BLaER1 treated with 17β-estradiol and CSF1 and Interleukin-3, amounts not matched to agents 10 nM and 100 nM (cell line): ENCODE measurements at regions not wholly inside any gene's neighbourhood (a gene's known extent, or its start where the extent isn't known, plus 50 kb on each side); places are given as distances from the start of the nearest gene placed in this dataset.

Source experiments
- H3K27ac ChIP-seq, 11 experiments: shearing (Covaris generic); formaldehyde crosslinking; 2 replicates each; pipeline ENCODE4 v1.8.1; 2022
- H3K27me3 ChIP-seq, 11 experiments: shearing (Covaris generic); formaldehyde crosslinking; 2 replicates each; pipeline ENCODE4 v1.8.1; 2022
- H3K36me3 ChIP-seq, 11 experiments: shearing (Covaris generic); formaldehyde crosslinking; 2 replicates each; pipeline ENCODE4 v1.8.1; 2022
- H3K4me1 ChIP-seq, 10 experiments: shearing (Covaris generic); formaldehyde crosslinking; 2 replicates each; pipeline ENCODE4 v1.8.1; 2022
- H3K4me2 ChIP-seq, 11 experiments: shearing (Covaris generic); formaldehyde crosslinking; 2 replicates each; pipeline ENCODE4 v1.8.1; 2022
- H3K4me3 ChIP-seq, 10 experiments: shearing (Covaris generic); formaldehyde crosslinking; 2 replicates each; pipeline ENCODE4 v1.8.1; 2022
- H3K9ac ChIP-seq, 11 experiments: shearing (Covaris generic); formaldehyde crosslinking; 2 replicates each; pipeline ENCODE4 v1.8.1; 2022
- H3K9me3 ChIP-seq, 11 experiments: shearing (Covaris generic); formaldehyde crosslinking; replicated peaks in 1 of 11; 2 replicates each; pipeline ENCODE4 v1.8.1; 2022
- H4K20me1 ChIP-seq, 11 experiments: shearing (Covaris generic); formaldehyde crosslinking; 2 replicates each; pipeline ENCODE4 v1.8.1; 2022
- Cebpa-rat ChIP-seq, 11 experiments: shearing (Covaris generic); IDR thresholded peaks; 2 replicates each; pipeline ENCODE4 v1.8.1; 2022

GRCh38 chr5:2387250-2387633 lies 364.2 kb downstream of the IRX2 start:
- Histone ChIP-seq H3K4me2 (no peak overlapping the region), H3K4me3 (no peak overlapping the region), H3K9me3 (no peaks in the 10 kb centered on the region), H3K27ac (no peak overlapping the region), H4K20me1 (no peaks in the 10 kb centered on the region), H3K9ac (no peak overlapping the region), H3K36me3 (no peaks in the 10 kb centered on the region), H3K27me3 (no peaks in the 10 kb centered on the region), H3K4me1 (no peaks in the 10 kb centered on the region)
- no peak for TF ChIP-seq Cebpa-rat (IDR thresholded peaks at IDR 0.05)

GRCh38 chr5:2385818-2386217 lies 365.7 kb downstream of the IRX2 start:
- Histone ChIP-seq H3K36me3 (no peaks in the 10 kb centered on the region), H3K4me1 (no peaks in the 10 kb centered on the region)

GRCh38 chr5:2383698-2384065 lies 367.8 kb downstream of the IRX2 start:
- H3K9ac ChIP-seq, result no peak overlapping the region
- no peak overlapping the region for H3K27ac ChIP-seq
- H3K9me3 ChIP-seq, result no peaks in the 10 kb centered on the region; a peak in 1 of 22 replicates
- no peaks in the 10 kb centered on the region for H3K36me3 ChIP-seq
- no peak for TF ChIP-seq Cebpa-rat (IDR thresholded peaks at IDR 0.05)
- H3K4me3 ChIP-seq, result no peak overlapping the region
- H3K27me3 ChIP-seq, result no peaks in the 10 kb centered on the region
- no peak overlapping the region for H3K4me2 ChIP-seq
- H3K4me1 ChIP-seq, result no peaks in the 10 kb centered on the region
- no peaks in the 10 kb centered on the region for H4K20me1 ChIP-seq

More at GRCh38 chr5:2385818-2386217, 365.7 kb downstream of the IRX2 start:
- no peaks in the 10 kb centered on the region for H4K20me1 ChIP-seq
- no peaks in the 10 kb centered on the region for H3K27me3 ChIP-seq
- no peak overlapping the region for H3K4me2 ChIP-seq
- no peaks in the 10 kb centered on the region for H3K9me3 ChIP-seq
- H3K27ac ChIP-seq, result no peak overlapping the region
- no peak for TF ChIP-seq Cebpa-rat (IDR thresholded peaks at IDR 0.05)
- no peak overlapping the region for H3K4me3 ChIP-seq
- H3K9ac ChIP-seq, result no peak overlapping the region

GRCh38 chr5:2382776-2383697 lies 368.4 kb downstream of the IRX2 start:
- H3K9ac ChIP-seq, result no peak overlapping the region
- no peaks in the 10 kb centered on the region; a peak in 1 of 22 replicates for H3K9me3 ChIP-seq
- TF ChIP-seq Cebpa-rat (IDR thresholded peaks at IDR 0.05), result no peak
- H4K20me1 ChIP-seq, result no peaks in the 10 kb centered on the region
- H3K4me3 ChIP-seq, result no peak overlapping the region
- no peak overlapping the region for H3K27ac ChIP-seq
- no peaks in the 10 kb centered on the region for H3K27me3 ChIP-seq
- no peaks in the 10 kb centered on the region for H3K36me3 ChIP-seq
- H3K4me1 ChIP-seq, result no peaks in the 10 kb centered on the region
- no peak overlapping the region for H3K4me2 ChIP-seq

- H3K4me1 ChIP-seq, result no peaks in the 10 kb centered on the region
- H3K9ac ChIP-seq, result no peak overlapping the region
- TF ChIP-seq Cebpa-rat (IDR thresholded peaks at IDR 0.05), result no peak
- no peak overlapping the region for H3K4me2 ChIP-seq
- H3K27ac ChIP-seq, result no peak overlapping the region
- no peaks in the 10 kb centered on the region for H4K20me1 ChIP-seq
- H3K27me3 ChIP-seq, result no peaks in the 10 kb centered on the region
- H3K4me3 ChIP-seq, result no peak overlapping the region
- H3K36me3 ChIP-seq, result no peaks in the 10 kb centered on the region
- no peaks in the 10 kb centered on the region; a peak in 1 of 22 replicates for H3K9me3 ChIP-seq
These were observed 369.6 kb downstream of the IRX2 start for GRCh38 chr5:2381861-2382260.

- Histone ChIP-seq H3K36me3 (no peaks in the 10 kb centered on the region), H3K4me3 (no peak overlapping the region), H3K4me1 (no peaks in the 10 kb centered on the region), H3K9ac (no peak overlapping the region), H3K27ac (no peak overlapping the region), H3K4me2 (no peak overlapping the region), H3K27me3 (no peaks in the 10 kb centered on the region), H3K9me3 (no peaks in the 10 kb centered on the region; a peak in 1 of 22 replicates), H4K20me1 (no peaks in the 10 kb centered on the region)
- no peak for TF ChIP-seq Cebpa-rat (IDR thresholded peaks at IDR 0.05)
These were observed 370.4 kb downstream of the IRX2 start for GRCh38 chr5:2381070-2381469.

GRCh38 chr5:2378976-2379375 lies 372.5 kb downstream of the IRX2 start:
- Histone ChIP-seq H3K9ac (no peak overlapping the region), H3K9me3 (peaks cover 0 to 4% (median 0%) of the 10 kb centered on the region in 11 experiments; a peak in 3 of 22 replicates), H3K4me3 (no peak overlapping the region), H4K20me1 (no peaks in the 10 kb centered on the region), H3K36me3 (no peaks in the 10 kb centered on the region), H3K27ac (no peak overlapping the region), H3K4me1 (no peaks in the 10 kb centered on the region), H3K27me3 (no peaks in the 10 kb centered on the region), H3K4me2 (no peak overlapping the region)
- TF ChIP-seq Cebpa-rat (IDR thresholded peaks at IDR 0.05), result no peak

GRCh38 chr5:2378108-2378507 lies 373.4 kb downstream of the IRX2 start:
- Histone ChIP-seq H3K4me3 (no peak overlapping the region), H3K9me3 (peaks cover 0 to 4% (median 0%) of the 10 kb centered on the region in 11 experiments; a peak in 3 of 22 replicates), H3K36me3 (no peaks in the 10 kb centered on the region), H3K27me3 (no peaks in the 10 kb centered on the region), H3K4me2 (no peak overlapping the region), H3K9ac (no peak overlapping the region), H3K27ac (no peak overlapping the region), H4K20me1 (no peaks in the 10 kb centered on the region), H3K4me1 (no peaks in the 10 kb centered on the region)
- no peak for TF ChIP-seq Cebpa-rat (IDR thresholded peaks at IDR 0.05)

- no peaks in the 10 kb centered on the region for H3K36me3 ChIP-seq
- no peak overlapping the region for H3K4me2 ChIP-seq
- peaks cover 0 to 4% (median 0%) of the 10 kb centered on the region in 11 experiments; a peak in 3 of 22 replicates for H3K9me3 ChIP-seq
- H3K9ac ChIP-seq, result no peak overlapping the region
- no peak for TF ChIP-seq Cebpa-rat (IDR thresholded peaks at IDR 0.05)
- no peak overlapping the region for H3K27ac ChIP-seq
- H3K27me3 ChIP-seq, result no peaks in the 10 kb centered on the region
- no peak overlapping the region for H3K4me3 ChIP-seq
- H3K4me1 ChIP-seq, result no peaks in the 10 kb centered on the region
- no peaks in the 10 kb centered on the region for H4K20me1 ChIP-seq
These were observed 375.0 kb downstream of the IRX2 start for GRCh38 chr5:2376486-2376885.

GRCh38 chr5:2375757-2376250 lies 375.7 kb downstream of the IRX2 start:
- Histone ChIP-seq H3K36me3 (no peaks in the 10 kb centered on the region), H3K27me3 (no peaks in the 10 kb centered on the region), H3K4me1 (no peaks in the 10 kb centered on the region), H4K20me1 (no peaks in the 10 kb centered on the region), H3K27ac (no peak overlapping the region), H3K9ac (no peak overlapping the region), H3K4me3 (no peak overlapping the region), H3K9me3 (peaks cover 0 to 4% (median 0%) of the 10 kb centered on the region in 11 experiments; a peak in 3 of 22 replicates), H3K4me2 (no peak overlapping the region)
- TF ChIP-seq Cebpa-rat (IDR thresholded peaks at IDR 0.05), result no peak
